ENCODE measurements at regions not wholly inside any gene's neighbourhood (a gene's known extent, or its start where the extent isn't known, plus 50 kb on each side); places are given as distances from the start of the nearest gene placed in this dataset.

GRCh38 chr5:125130591-125130990 is 384.2 kb upstream of the ZNF608 start:
- FAIRE-seq (no peak), ATAC-seq (no peak), DNase-seq (ENCODE audit: low spot score) (no peak)
- Histone ChIP-seq H3K4me3 (replicated peaks in 1 of 3; ENCODE audit: insufficient read depth in 1 of 3, low read depth in 2 of 3, low read length in 3 of 3) (no peak overlapping the region), H3K27ac (ENCODE audit: extremely low read length, insufficient read depth, low read length) (no peak overlapping the region), H3K36me3 (replicated peaks in 1 of 2; ENCODE audit: control insufficient read depth in 1 of 2, insufficient read depth in 2 of 2, low read length in 2 of 2) (no peaks in the 10 kb centered on the region), H3K4me1 (ENCODE audit: insufficient read depth, low read length) (no peaks in the 10 kb centered on the region), H3K4me2 (ENCODE audit: low read depth, low read length) (no peak overlapping the region), H2AFZ (ENCODE audit: low read length) (no peak overlapping the region), H3K27me3 (ENCODE audit: control insufficient read depth in 1 of 2, insufficient read depth in 2 of 2, low read length in 2 of 2) (no peaks in the 10 kb centered on the region), H3K79me2 (ENCODE audit: insufficient read depth, low read length) (no peaks in the 10 kb centered on the region), H4K20me1 (ENCODE audit: insufficient read depth, low read length) (no peaks in the 10 kb centered on the region), H3K9ac (ENCODE audit: insufficient read depth, low read depth, low read length) (no peak overlapping the region), H3K9me3 (ENCODE audit: low read length) (no peaks in the 10 kb centered on the region)
- BruUV-seq (replicated peaks) = no TSS peak
- POLR2A ChIA-PET = no interaction called here
- no peak for TF ChIP-seq ZNF20 (CRISPR knock-in tag; IDR thresholded peaks at IDR 0.05)
- TF ChIP-seq THAP9 (CRISPR knock-in tag; IDR thresholded peaks at IDR 0.05; ENCODE audit: borderline replicate concordance) = no peak
- TF ChIP-seq GZF1 (CRISPR knock-in tag; IDR thresholded peaks at IDR 0.05) = no peak
- no peak for TF ChIP-seq ZBTB43 (CRISPR knock-in tag; conservative IDR thresholded peaks at IDR 0.05)
- no peak for TF ChIP-seq CENPT (CRISPR knock-in tag; IDR thresholded peaks at IDR 0.05; ENCODE audit: low read depth)
- TF ChIP-seq ZNF205 (CRISPR knock-in tag; IDR thresholded peaks at IDR 0.05) = no peak
- no peak for TF ChIP-seq CHD2 (IDR thresholded peaks at IDR 0.05; ENCODE audit: low read depth, low read length)
- TF ChIP-seq SIN3B (IDR thresholded peaks at IDR 0.05; ENCODE audit: low read length) = no peak
- no peak for TF ChIP-seq SALL1 (CRISPR knock-in tag; IDR thresholded peaks at IDR 0.05)
- TF ChIP-seq SMARCC2 (IDR thresholded peaks at IDR 0.05) = no peak
- in situ Hi-C loops (cut with HindIII; ENCODE audit: extremely low pct_ligation_motif_present, low pct_unique_long_range_greater_than_20kb) (no loop called here), intact Hi-C loops (cut with micrococcal nuclease; ENCODE audit: unreplicated experiment) (no loop called here)
- 0% methylated on average over 2 of the region's 2 CpGs for WGBS (ENCODE audit: low lambda C conversion rate)
- CTCF ChIA-PET (ENCODE audit: low intra/inter-chr PET ratio, low total read pairs) = no interaction called here

Measured in HepG2 (cell line).